ENCODE measurements at regions not wholly inside any gene's neighbourhood (a gene's known extent, or its start where the extent isn't known, plus 50 kb on each side); places are given as distances from the start of the nearest gene placed in this dataset.

GRCh38 chr5:4372481-4372880, 767.6 kb upstream of the ADAMTS16 start:
- TF ChIP-seq, protein P1, sequence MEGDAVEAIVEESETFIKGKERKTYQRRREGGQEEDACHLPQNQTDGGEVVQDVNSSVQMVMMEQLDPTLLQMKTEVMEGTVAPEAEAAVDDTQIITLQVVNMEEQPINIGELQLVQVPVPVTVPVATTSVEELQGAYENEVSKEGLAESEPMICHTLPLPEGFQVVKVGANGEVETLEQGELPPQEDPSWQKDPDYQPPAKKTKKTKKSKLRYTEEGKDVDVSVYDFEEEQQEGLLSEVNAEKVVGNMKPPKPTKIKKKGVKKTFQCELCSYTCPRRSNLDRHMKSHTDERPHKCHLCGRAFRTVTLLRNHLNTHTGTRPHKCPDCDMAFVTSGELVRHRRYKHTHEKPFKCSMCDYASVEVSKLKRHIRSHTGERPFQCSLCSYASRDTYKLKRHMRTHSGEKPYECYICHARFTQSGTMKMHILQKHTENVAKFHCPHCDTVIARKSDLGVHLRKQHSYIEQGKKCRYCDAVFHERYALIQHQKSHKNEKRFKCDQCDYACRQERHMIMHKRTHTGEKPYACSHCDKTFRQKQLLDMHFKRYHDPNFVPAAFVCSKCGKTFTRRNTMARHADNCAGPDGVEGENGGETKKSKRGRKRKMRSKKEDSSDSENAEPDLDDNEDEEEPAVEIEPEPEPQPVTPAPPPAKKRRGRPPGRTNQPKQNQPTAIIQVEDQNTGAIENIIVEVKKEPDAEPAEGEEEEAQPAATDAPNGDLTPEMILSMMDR (IDR thresholded peaks at IDR 0.05), result no peak
- TF ChIP-seq POLR2A (IDR thresholded peaks at IDR 0.05), result no peak

Data from thyroid gland (tissue), 4 donors.